ENCODE measurements at regions not wholly inside any gene's neighbourhood (a gene's known extent, or its start where the extent isn't known, plus 50 kb on each side); places are given as distances from the start of the nearest gene placed in this dataset.

DNA sequence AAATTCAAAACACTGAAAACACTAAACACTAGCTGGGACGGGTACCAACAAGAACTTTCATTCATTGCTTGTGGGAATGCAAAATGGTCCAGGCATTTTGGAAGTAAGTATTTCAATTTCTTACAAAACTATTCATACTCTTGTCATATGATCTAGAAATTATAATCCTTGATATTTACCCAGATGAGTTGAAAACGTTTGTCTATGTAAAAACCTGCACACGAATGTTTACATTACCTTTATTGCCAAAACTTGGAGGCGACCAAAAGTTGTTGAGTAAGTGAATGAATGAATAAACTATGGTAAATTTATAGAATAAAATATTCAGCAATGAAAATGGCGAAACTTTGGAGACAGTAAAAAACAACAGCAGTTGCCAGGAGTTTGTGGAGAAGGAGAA lies 222.1 kb upstream of the EDIL3 start:
- intact Hi-C loops (cut with micrococcal nuclease) = no loop called here
- no peak for DNase-seq
- ChIA-PET POLR2A (no interaction called here), CTCF (no interaction called here)
- no peaks in the 10 kb centered on the region for H3K36me3 Mint-ChIP-seq
- H3K4me3 Mint-ChIP-seq = no peak overlapping the region
- no peaks in the 10 kb centered on the region for H3K4me1 Mint-ChIP-seq (ENCODE audit: low read depth)
- no peak overlapping the region for H3K27ac Mint-ChIP-seq
- no peaks in the 10 kb centered on the region for H3K27me3 Mint-ChIP-seq
- H3K9me3 Mint-ChIP-seq = no peaks in the 10 kb centered on the region

DNA sequence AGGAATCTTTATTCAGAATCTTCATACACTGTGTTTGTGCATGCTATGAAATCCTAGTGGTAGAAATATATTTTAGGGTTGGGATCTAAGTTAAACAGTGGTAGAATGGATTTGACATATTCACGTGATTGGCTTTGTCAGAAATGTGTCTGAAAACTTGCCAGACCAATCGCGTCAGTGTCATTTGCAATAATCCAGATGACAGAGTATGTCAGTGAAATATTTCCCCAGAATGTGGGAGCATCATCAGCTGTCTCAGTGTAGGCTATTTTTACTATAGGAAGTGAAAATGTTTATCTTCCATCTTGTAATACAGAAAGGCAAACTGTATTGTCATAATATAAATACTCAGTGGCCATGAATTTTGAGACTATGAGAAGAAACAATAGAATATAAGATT lies 220.6 kb upstream of the EDIL3 start:
- Mint-ChIP-seq H3K36me3 (no peaks in the 10 kb centered on the region), H3K27me3 (no peaks in the 10 kb centered on the region)
- CTCF ChIA-PET = no interaction called here

DNA sequence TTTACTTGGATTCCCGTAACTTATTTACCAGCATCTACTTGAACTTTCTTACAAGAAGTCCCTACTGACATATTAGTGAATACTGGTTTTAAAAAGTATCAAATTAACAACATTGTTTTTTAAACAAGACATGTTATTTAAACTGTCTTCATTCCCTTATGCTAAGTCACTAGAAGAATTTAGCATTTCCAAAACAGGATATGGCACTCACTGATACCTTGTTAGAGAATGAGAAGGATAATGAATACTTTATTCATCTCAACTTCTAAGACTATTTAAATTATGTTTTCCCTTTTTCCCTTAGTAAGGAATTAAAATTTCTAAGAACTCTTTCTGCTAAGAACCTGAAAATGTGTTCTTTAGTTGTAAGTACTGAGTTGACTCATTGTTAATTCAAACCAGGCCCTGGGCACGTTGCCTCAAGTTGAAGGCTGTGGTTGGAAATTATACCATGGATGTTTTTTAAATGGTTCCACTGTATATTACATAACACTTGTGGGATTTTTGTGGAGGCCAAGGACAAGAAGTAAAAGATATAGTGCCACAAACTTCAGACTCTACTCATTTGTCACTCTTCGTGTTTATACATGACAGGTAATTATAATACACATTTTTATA lies 219.0 kb upstream of the EDIL3 start:
- Mint-ChIP-seq H3K4me3 (no peak overlapping the region), H3K36me3 (no peaks in the 10 kb centered on the region), H3K4me1 (ENCODE audit: low read depth) (no peaks in the 10 kb centered on the region), H3K9me3 (no peaks in the 10 kb centered on the region), H3K27me3 (no peaks in the 10 kb centered on the region), H3K27ac (no peak overlapping the region)
- no peak for DNase-seq
- ChIA-PET CTCF (no interaction called here), POLR2A (no interaction called here)
- intact Hi-C loops (cut with micrococcal nuclease) = no loop called here

More for the DNA sequence above, 220.6 kb upstream of the EDIL3 start:
- DNase-seq = no peak
- H3K27ac Mint-ChIP-seq = no peak overlapping the region
- intact Hi-C loops (cut with micrococcal nuclease) = no loop called here
- no peak overlapping the region for H3K4me3 Mint-ChIP-seq
- POLR2A ChIA-PET = no interaction called here
- no peaks in the 10 kb centered on the region for H3K4me1 Mint-ChIP-seq (ENCODE audit: low read depth)
- no peaks in the 10 kb centered on the region for H3K9me3 Mint-ChIP-seq

DNA sequence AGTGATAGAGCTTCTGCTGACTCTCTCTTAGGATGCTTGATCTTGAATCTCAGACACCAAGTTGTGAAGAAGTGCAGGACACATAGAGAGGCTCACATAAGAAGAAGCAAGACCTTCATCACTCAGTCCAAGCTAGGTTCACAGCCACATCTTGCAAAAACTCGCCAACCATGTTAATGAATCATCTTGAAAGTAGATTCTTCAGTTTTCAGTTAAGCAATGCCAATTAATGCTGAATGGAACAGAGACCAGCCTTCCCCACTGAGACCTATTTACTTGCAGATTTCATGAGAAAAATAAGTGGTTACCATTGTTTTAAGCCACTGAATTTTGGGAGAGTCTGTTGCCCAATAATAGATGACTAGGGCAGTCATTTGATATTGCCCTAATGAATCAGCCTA lies 217.7 kb upstream of the EDIL3 start:
- intact Hi-C loops (cut with micrococcal nuclease) = no loop called here
- POLR2A ChIA-PET = no interaction called here
- CTCF ChIA-PET = no interaction called here

DNA sequence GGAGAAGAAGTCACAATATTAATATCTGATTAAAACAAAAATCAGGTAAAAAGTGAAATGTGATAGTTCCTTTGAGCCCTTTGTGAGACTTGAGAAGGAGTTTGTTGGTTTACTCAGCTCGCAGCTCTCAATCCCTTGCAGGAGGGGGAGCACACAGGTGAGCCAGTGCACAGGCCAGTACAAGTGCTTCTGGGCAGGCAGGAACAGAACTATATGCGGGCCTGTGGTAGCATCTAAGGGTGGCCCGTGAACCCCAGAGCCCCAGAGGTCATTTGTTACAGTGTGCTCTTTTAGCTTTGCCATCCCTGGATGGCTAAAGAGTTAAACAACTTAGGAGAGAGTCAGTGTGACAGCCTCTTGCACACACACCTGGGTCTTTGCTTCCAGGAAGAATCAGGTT lies 215.3 kb upstream of the EDIL3 start:
- Mint-ChIP-seq H3K4me1 (ENCODE audit: low read depth) (no peaks in the 10 kb centered on the region), H3K27me3 (no peaks in the 10 kb centered on the region), H3K4me3 (no peak overlapping the region), H3K9me3 (peaks cover 3% of the 10 kb centered on the region), H3K36me3 (no peaks in the 10 kb centered on the region), H3K27ac (no peak overlapping the region)
- intact Hi-C loops (cut with micrococcal nuclease) = no loop called here
- DNase-seq = no peak
- ChIA-PET CTCF (no interaction called here), POLR2A (no interaction called here)

More for the DNA sequence above, 217.7 kb upstream of the EDIL3 start:
- Mint-ChIP-seq H3K4me1 (ENCODE audit: low read depth) (no peaks in the 10 kb centered on the region), H3K27ac (no peak overlapping the region), H3K4me3 (no peak overlapping the region), H3K36me3 (no peaks in the 10 kb centered on the region), H3K9me3 (peaks cover under 1% of the 10 kb centered on the region), H3K27me3 (no peaks in the 10 kb centered on the region)
- DNase-seq = no peak

DNA sequence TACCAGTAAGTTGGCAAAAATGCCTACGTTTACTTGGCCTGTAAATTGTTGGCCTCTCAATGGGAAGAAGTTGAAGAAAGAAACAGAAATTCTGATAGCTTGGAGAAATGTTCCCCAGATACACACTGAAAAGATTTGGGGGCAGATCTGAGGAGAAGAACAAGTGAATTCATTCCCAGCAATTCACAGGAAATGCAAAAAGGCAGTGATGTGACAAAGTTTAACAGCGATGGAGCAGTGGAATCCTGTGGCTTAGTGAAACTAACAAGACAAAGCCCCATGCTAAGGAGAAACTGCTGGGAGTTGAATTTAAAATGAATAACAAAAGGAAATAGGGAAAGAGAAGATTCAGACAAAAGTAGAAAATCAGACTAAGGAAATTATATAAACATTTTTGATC lies 213.2 kb upstream of the EDIL3 start:
- H3K4me1 Mint-ChIP-seq (ENCODE audit: low read depth) = no peaks in the 10 kb centered on the region
- H3K27ac Mint-ChIP-seq = no peak overlapping the region
- POLR2A ChIA-PET = interaction anchor here (0.6 kb wide), 1 partner anchor 206 kb away, joined by 3 read pairs; no protein-coding TSS in a partner anchor
- H3K4me3 Mint-ChIP-seq = no peak overlapping the region
- intact Hi-C loops (cut with micrococcal nuclease) = no loop called here
- CTCF ChIA-PET = no interaction called here
- DNase-seq = no peak
- peaks cover 3% of the 10 kb centered on the region for H3K9me3 Mint-ChIP-seq
- no peaks in the 10 kb centered on the region for H3K36me3 Mint-ChIP-seq
- no peaks in the 10 kb centered on the region for H3K27me3 Mint-ChIP-seq

DNA sequence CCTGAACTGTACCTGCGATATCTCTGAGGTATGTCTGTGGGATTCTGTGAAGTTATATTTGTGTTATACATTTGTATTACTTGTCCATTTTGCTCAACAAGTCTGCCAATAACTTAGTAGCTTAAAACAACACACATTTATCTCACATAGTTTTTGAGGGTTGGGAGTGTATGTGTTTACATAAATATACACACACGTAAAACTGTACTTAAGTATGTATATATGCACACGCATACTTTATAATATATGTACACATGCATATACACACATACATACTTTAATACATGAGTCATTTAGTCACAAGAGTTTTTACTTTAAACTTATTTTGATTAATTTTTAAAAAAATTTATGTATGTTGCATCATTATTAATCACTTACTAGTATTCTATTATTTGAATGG lies 205.9 kb upstream of the EDIL3 start:
- ChIA-PET CTCF (no interaction called here), POLR2A (no interaction called here)
- no peaks in the 10 kb centered on the region for H3K9me3 Mint-ChIP-seq
- H3K4me3 Mint-ChIP-seq = no peak overlapping the region
- intact Hi-C loops (cut with micrococcal nuclease) = no loop called here
- H3K4me1 Mint-ChIP-seq (ENCODE audit: low read depth) = no peaks in the 10 kb centered on the region
- H3K27me3 Mint-ChIP-seq = no peaks in the 10 kb centered on the region
- H3K27ac Mint-ChIP-seq = no peak overlapping the region
- no peak for DNase-seq
- no peaks in the 10 kb centered on the region for H3K36me3 Mint-ChIP-seq

DNA sequence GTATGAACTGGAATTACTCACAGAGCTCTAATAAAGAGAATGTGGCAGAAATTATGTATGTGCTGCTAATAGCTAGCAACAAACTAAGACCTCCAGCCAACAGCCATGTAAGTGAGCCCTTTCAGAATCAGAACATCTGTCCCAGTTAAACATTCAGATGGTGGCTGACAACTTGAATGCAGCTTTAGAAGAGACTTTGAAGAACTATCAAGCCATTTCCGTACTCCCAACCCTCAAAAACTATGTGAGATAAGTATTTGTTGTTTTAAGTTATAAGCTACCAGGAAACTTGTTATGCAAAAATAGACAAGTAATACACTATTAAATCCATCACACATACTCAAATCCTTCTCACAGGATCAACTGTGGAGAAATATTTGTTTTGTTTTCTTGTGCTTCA lies 205.2 kb upstream of the EDIL3 start:
- H3K9me3 Mint-ChIP-seq = no peaks in the 10 kb centered on the region
- intact Hi-C loops (cut with micrococcal nuclease) = no loop called here
- no peaks in the 10 kb centered on the region for H3K36me3 Mint-ChIP-seq
- no peaks in the 10 kb centered on the region for H3K4me1 Mint-ChIP-seq (ENCODE audit: low read depth)
- H3K4me3 Mint-ChIP-seq = no peak overlapping the region
- DNase-seq = no peak
- no peak overlapping the region for H3K27ac Mint-ChIP-seq
- CTCF ChIA-PET = no interaction called here
- no peaks in the 10 kb centered on the region for H3K27me3 Mint-ChIP-seq
- POLR2A ChIA-PET = no interaction called here

DNA sequence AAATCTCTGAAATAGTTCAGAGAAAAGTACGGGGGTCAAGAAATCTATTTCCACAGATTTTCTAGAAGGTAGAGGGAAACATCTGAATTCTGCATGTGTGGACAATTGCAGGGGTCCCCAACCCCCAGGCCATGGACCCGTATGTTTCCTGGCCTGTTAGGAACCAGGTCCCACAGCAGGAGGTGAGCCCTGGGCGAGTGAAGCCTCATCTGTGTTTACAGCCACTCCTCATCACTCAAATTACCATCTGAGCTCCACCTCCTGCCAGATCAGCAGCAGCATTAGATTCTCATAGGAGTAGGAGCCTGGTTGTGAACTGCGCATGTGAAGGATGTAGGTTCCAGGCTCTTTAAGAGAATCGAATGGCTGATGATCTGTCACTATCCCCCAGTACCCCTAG lies 200.5 kb upstream of the EDIL3 start:
- POLR2A ChIA-PET = no interaction called here
- no peaks in the 10 kb centered on the region for H3K27me3 Mint-ChIP-seq
- H3K27ac Mint-ChIP-seq = no peak overlapping the region
- H3K4me1 Mint-ChIP-seq (ENCODE audit: low read depth) = no peaks in the 10 kb centered on the region
- H3K9me3 Mint-ChIP-seq = no peaks in the 10 kb centered on the region
- CTCF ChIA-PET = no interaction called here
- no peak for DNase-seq
- H3K4me3 Mint-ChIP-seq = no peak overlapping the region
- intact Hi-C loops (cut with micrococcal nuclease) = no loop called here
- H3K36me3 Mint-ChIP-seq = no peaks in the 10 kb centered on the region

DNA sequence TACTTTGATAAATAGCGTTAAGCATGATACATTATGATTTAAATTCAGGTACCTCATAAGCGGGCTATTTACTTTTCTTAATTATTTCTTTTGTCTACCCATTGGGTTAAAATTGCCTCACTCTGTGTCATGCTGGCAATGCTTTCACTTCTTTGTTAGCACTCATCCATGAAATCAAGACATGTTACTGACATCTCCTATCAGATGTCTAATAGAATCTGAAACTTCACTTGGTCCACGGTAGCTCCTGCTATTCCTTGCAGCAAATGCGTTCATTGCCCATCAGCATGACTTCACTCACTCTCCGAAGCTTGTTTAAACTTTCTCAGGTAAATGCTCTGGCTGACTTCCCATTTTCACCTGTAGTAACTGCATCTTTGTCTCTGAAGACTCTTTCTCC lies 193.5 kb upstream of the EDIL3 start:
- POLR2A ChIA-PET = no interaction called here
- Mint-ChIP-seq H3K4me3 (no peak overlapping the region), H3K9me3 (no peaks in the 10 kb centered on the region), H3K27ac (no peak overlapping the region), H3K4me1 (ENCODE audit: low read depth) (no peaks in the 10 kb centered on the region), H3K27me3 (no peaks in the 10 kb centered on the region), H3K36me3 (no peaks in the 10 kb centered on the region)
- DNase-seq = no peak
- CTCF ChIA-PET = no interaction called here
- intact Hi-C loops (cut with micrococcal nuclease) = no loop called here

DNA sequence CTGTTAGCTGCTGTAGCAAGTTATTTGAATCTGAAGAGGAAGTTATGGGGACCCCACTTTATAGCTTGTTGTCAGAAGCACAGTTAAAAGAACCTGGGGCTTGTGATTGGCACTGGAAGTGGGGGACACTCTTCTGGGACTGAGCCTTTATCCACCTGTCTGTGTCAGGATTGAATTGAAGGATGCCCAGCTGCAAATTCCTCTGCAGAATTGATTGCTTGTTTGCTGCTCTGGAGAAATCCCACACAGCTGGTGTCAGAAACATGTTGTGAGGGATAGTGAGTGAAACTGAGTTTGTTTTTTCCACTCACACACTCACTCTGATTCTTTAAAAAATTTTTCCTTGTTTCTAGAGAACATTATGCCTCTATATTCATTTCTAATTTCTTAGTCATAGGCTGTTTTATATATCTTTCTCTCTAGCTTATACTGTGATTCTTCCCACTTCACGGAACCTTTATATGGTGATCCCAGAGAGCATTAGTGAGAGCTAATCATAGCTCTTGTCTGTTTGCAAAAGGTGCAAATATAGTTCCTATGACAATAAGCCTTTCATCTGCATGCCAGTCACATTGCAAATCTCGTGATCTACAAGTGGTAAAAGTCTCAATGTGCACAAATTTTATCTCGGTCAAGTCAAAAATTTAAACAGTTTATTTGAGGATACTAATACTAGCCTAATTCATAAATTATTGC lies 188.5 kb upstream of the EDIL3 start:
- CTCF ChIA-PET = no interaction called here
- no peaks in the 10 kb centered on the region for H3K36me3 Mint-ChIP-seq
- H3K27me3 Mint-ChIP-seq = no peaks in the 10 kb centered on the region
- no peaks in the 10 kb centered on the region for H3K9me3 Mint-ChIP-seq
- no peak overlapping the region for H3K27ac Mint-ChIP-seq
- POLR2A ChIA-PET = no interaction called here
- no peak for DNase-seq
- H3K4me1 Mint-ChIP-seq (ENCODE audit: low read depth) = no peaks in the 10 kb centered on the region
- intact Hi-C loops (cut with micrococcal nuclease) = no loop called here
- no peak overlapping the region for H3K4me3 Mint-ChIP-seq

DNA sequence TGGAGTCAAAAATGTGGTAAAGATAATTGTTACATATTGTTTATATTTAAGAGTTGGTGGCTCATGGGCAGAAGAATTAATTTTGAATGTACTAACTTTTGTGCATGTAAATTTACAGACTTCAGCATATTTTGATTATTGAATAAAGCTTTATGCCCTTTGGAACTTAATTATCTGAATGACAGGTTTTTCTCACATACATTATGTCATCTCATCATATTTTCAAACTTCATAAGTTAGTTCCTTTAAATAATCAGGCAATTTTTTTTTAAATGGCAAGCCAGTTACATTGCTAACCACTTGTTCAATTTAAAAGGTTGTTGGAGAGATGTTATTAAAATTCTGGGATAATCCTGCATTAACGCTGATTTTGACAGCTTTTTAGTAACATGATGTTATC lies 184.6 kb upstream of the EDIL3 start:
- Mint-ChIP-seq H3K27ac (no peak overlapping the region), H3K27me3 (no peaks in the 10 kb centered on the region), H3K36me3 (no peaks in the 10 kb centered on the region), H3K4me1 (ENCODE audit: low read depth) (no peaks in the 10 kb centered on the region), H3K9me3 (no peaks in the 10 kb centered on the region), H3K4me3 (no peak overlapping the region)
- intact Hi-C loops (cut with micrococcal nuclease) = no loop called here
- no peak for DNase-seq
- ChIA-PET CTCF (no interaction called here), POLR2A (no interaction called here)

DNA sequence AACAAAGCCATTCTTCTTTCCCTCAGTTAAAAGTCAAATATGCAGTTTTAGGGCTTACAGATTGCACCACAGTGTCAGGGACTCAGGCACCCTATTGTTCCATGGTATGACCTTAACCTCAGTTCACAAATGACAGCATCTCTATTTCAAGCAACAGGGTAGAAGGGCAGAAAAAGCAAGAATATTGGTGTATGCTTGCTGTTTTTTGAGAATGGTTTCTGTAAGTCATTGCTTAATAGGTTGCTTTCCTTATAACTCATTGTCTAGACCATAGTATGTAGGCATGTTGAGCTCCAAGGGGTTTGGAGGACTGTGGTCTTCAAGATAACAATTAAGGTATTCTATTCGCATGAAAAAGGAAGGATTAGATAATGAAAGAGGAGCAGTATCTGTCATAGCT lies 183.5 kb upstream of the EDIL3 start:
- H3K27ac Mint-ChIP-seq = no peak overlapping the region
- intact Hi-C loops (cut with micrococcal nuclease) = no loop called here
- no peak for DNase-seq
- no peaks in the 10 kb centered on the region for H3K36me3 Mint-ChIP-seq
- H3K4me1 Mint-ChIP-seq (ENCODE audit: low read depth) = no peaks in the 10 kb centered on the region
- no peaks in the 10 kb centered on the region for H3K27me3 Mint-ChIP-seq
- ChIA-PET CTCF (no interaction called here), POLR2A (no interaction called here)
- H3K9me3 Mint-ChIP-seq = no peaks in the 10 kb centered on the region
- no peak overlapping the region for H3K4me3 Mint-ChIP-seq

Data from activated CD4-positive, alpha-beta memory T cell treated with anti-CD3 and anti-CD28 coated beads for 36 hours (primary cell).